Hepatocyte (in vitro differentiated cells): ENCODE measurements at regions not wholly inside any gene's neighbourhood (a gene's known extent, or its start where the extent isn't known, plus 50 kb on each side); places are given as distances from the start of the nearest gene placed in this dataset.

Experiments
- DNase-seq: peaks from one replicate; pipeline ENCODE4 v3.0.0-alpha.2; 2016; ENCODE audit warnings: low spot score
- H2AFZ ChIP-seq: fragments of 200-600 bp; sonication (generic); 2 replicates; pipeline ENCODE4 v1.6.0; 2016; ENCODE audit warnings: antibody characterized with exemption, mild to moderate bottlenecking
- H3K27ac ChIP-seq: fragments of 200-600 bp; sonication (generic); 2 replicates; pipeline ENCODE4 v1.5.1; 2016; ENCODE audit warnings: mild to moderate bottlenecking
- H3K27me3 ChIP-seq: fragments of 200-600 bp; sonication (generic); 2 replicates; pipeline ENCODE4 v1.6.1; 2016
- H3K36me3 ChIP-seq: fragments of 200-600 bp; sonication (generic); replicated peaks from 2 replicates; pipeline ENCODE4 v1.5.1; 2016; ENCODE audit warnings: low read depth; ENCODE audit not compliant: insufficient read depth
- H3K4me1 ChIP-seq: fragments of 200-600 bp; sonication (generic); 2 replicates; pipeline ENCODE4 v1.5.1; 2016; ENCODE audit warnings: mild to moderate bottlenecking, moderate library complexity; ENCODE audit not compliant: insufficient read depth
- H3K4me2 ChIP-seq: fragments of 200-600 bp; sonication (generic); 2 replicates; pipeline ENCODE4 v1.6.0; 2016
- H3K4me3 ChIP-seq: fragments of 200-600 bp; sonication (generic); 2 replicates; pipeline ENCODE4 v1.5.1; 2016; ENCODE audit warnings: mild to moderate bottlenecking
- H3K79me2 ChIP-seq: fragments of 200-600 bp; sonication (generic); 2 replicates; pipeline ENCODE4 v1.6.0; 2017; ENCODE audit warnings: mild to moderate bottlenecking
- H3K9me2 ChIP-seq: fragments of 200-600 bp; sonication (generic); replicated peaks from 2 replicates; pipeline ENCODE4 v1.6.0; 2017; ENCODE audit warnings: mild to moderate bottlenecking; ENCODE audit not compliant: insufficient read depth
- H3K9me3 ChIP-seq: fragments of 200-600 bp; sonication (generic); 2 replicates; pipeline ENCODE4 v1.5.1; 2016; ENCODE audit warnings: low read depth, mild to moderate bottlenecking
- H4K20me1 ChIP-seq: fragments of 200-600 bp; sonication (generic); 2 replicates; pipeline ENCODE4 v1.6.0; 2016; ENCODE audit warnings: mild to moderate bottlenecking; ENCODE audit not compliant: insufficient read depth, poor library complexity, severe bottlenecking
- EZH2 ChIP-seq: fragments of 200-600 bp; sonication (generic); IDR thresholded peaks from 2 replicates; pipeline ENCODE4 v1.6.1; 2016; ENCODE audit warnings: antibody characterized with exemption, mild to moderate bottlenecking, borderline replicate concordance
- EZH2phosphoT487 ChIP-seq: fragments of 200-600 bp; sonication (generic); IDR thresholded peaks from one replicate; pipeline ENCODE4 v1.6.1; 2018; ENCODE audit warnings: antibody characterized with exemption, mild to moderate bottlenecking, low read depth, moderate library complexity; ENCODE audit not compliant: unreplicated experiment, severe bottlenecking
- WGBS: methylation state at CpG from one replicate; pipeline ENCODE4 v1.1.6; 2016; ENCODE audit warnings: low lambda C conversion rate; ENCODE audit errors: missing lambda C conversion rate; 5-methylcytosine and 5-hydroxymethylcytosine counted together
- TF ChIP-seq, protein P1 (sequence below): fragments of 200-600 bp; sonication (generic); IDR thresholded peaks from 2 replicates; pipeline ENCODE4 v1.5.1; 2016; ENCODE audit warnings: antibody characterized with exemption, mild to moderate bottlenecking; ENCODE audit not compliant: poor library complexity

DNA sequence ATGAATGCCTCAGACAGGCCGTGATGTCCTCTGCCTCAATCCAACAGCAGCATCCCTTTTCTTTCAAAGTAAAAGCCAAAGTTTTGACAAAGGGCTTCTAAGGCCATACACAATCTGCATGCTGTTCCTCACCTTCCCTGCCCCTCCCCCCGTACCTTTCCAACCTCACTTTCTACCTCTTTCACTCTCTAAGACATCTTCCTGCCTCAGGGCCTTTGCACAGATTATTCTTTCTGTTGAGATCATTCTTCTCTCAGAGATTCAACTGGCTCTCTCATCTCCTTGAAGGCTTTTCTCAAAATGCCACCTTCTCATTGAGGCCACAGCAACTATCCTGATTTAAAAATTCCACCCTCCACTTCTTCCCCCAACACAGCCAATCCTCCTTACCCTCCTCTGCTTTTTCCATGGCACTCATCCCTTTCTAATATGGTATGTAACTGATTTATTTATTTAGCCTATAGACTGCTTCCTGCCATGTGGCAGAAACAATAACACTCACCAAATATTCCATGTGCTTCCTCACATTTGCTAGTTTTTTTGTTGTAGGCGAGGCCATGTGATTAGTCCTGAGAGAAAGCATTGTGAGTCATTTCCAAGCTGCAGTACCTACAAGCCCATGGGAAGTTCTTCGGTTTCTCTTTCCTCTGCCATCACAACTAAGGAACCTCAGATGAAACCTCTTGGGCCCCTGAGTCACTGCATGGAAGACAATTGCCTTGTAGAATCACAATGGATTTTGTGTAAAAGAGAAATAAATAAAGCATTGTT, 58.7 kb upstream of the GADD45A start:
- no peak overlapping the region for H3K4me3 ChIP-seq
- no peak for DNase-seq
- no peak overlapping the region for H3K4me2 ChIP-seq
- H3K9me3 ChIP-seq, result no peaks in the 10 kb centered on the region
- no peaks in the 10 kb centered on the region for H3K9me2 ChIP-seq
- H2AFZ ChIP-seq, result no peak overlapping the region
- no peaks in the 10 kb centered on the region for H3K27me3 ChIP-seq
- WGBS, result 94% methylated on average over 4 of the region's 4 CpGs
- H3K79me2 ChIP-seq, result no peaks in the 10 kb centered on the region
- H3K36me3 ChIP-seq, result no peaks in the 10 kb centered on the region
- H3K4me1 ChIP-seq, result peaks cover 20% of the 10 kb centered on the region
- no peaks in the 10 kb centered on the region for H4K20me1 ChIP-seq
- TF ChIP-seq, protein P1, sequence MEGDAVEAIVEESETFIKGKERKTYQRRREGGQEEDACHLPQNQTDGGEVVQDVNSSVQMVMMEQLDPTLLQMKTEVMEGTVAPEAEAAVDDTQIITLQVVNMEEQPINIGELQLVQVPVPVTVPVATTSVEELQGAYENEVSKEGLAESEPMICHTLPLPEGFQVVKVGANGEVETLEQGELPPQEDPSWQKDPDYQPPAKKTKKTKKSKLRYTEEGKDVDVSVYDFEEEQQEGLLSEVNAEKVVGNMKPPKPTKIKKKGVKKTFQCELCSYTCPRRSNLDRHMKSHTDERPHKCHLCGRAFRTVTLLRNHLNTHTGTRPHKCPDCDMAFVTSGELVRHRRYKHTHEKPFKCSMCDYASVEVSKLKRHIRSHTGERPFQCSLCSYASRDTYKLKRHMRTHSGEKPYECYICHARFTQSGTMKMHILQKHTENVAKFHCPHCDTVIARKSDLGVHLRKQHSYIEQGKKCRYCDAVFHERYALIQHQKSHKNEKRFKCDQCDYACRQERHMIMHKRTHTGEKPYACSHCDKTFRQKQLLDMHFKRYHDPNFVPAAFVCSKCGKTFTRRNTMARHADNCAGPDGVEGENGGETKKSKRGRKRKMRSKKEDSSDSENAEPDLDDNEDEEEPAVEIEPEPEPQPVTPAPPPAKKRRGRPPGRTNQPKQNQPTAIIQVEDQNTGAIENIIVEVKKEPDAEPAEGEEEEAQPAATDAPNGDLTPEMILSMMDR, result no peak
- TF ChIP-seq EZH2phosphoT487 (no peak), EZH2 (no peak)
- H3K27ac ChIP-seq, result no peak overlapping the region

DNA sequence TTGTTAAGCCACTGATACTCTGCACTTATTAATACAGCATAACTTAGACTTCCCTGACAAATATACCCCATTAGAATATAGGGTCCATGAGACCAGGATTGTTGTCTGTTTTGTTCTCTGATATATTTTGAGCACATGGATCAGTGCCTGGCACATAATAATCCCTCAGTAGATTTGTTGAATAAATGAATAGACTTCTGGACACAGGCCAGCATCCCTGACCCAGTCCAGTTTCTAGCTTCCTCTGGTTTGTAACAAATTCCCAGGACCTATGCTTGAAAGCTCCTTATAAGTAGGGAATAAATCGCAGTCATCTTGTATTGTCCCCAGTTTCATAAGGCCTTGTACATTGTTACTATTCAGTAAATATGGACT, 58.2 kb upstream of the GADD45A start:
- Histone ChIP-seq H3K36me3 (no peaks in the 10 kb centered on the region), H3K4me2 (no peak overlapping the region), H3K4me3 (no peak overlapping the region), H3K27me3 (no peaks in the 10 kb centered on the region), H3K9me3 (no peaks in the 10 kb centered on the region), H4K20me1 (no peaks in the 10 kb centered on the region), H3K9me2 (no peaks in the 10 kb centered on the region), H3K79me2 (no peaks in the 10 kb centered on the region), H3K4me1 (peaks cover 23% of the 10 kb centered on the region), H2AFZ (no peak overlapping the region), H3K27ac (no peak overlapping the region)
- 100% methylated on average over 1 of the region's 1 CpG for WGBS
- TF ChIP-seq EZH2 (no peak), EZH2phosphoT487 (no peak)
- TF ChIP-seq, protein P1, result no peak
- DNase-seq, result no peak

DNA sequence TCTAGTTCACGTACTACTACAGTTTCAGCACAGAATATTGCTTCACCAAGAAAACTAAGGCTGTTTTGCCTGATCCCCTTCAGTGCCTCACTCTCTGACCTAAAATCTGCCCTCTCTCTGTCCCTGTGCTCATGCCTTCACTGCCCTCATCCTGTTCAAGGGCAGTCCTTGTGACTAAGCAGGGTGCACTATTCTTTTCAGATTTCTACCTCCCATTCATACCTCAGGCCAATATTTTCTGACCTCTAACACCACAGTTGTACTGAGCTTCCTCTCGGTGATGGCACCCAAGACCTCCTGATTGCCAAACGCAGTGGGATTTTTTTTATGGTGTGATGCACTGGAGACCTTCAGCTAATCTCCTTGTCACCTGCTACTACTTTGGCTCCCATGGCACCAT, 57.7 kb upstream of the GADD45A start:
- 90% methylated on average over 3 of the region's 3 CpGs for WGBS
- H3K9me2 ChIP-seq, result no peaks in the 10 kb centered on the region

More for the DNA sequence above, 57.7 kb upstream of the GADD45A start:
- DNase-seq, result no peak
- Histone ChIP-seq H3K79me2 (no peaks in the 10 kb centered on the region), H4K20me1 (no peaks in the 10 kb centered on the region), H3K9me3 (no peaks in the 10 kb centered on the region), H3K4me2 (no peak overlapping the region), H3K36me3 (no peaks in the 10 kb centered on the region), H3K27me3 (no peaks in the 10 kb centered on the region), H3K4me1 (peaks cover 27% of the 10 kb centered on the region), H3K27ac (no peak overlapping the region), H3K4me3 (no peak overlapping the region), H2AFZ (no peak overlapping the region)
- TF ChIP-seq, protein P1, result no peak
- TF ChIP-seq EZH2phosphoT487 (no peak), EZH2 (no peak)
